T-cell (primary cell): ENCODE measurements at regions not wholly inside any gene's neighbourhood (a gene's known extent, or its start where the extent isn't known, plus 50 kb on each side); places are given as distances from the start of the nearest gene placed in this dataset.

Source experiments
- ATAC-seq, 4 experiments: fragments of 200-7000 bp in 3 of 4; fragments of 150-1000 bp in 1 of 4; cut with Tn5 transposase; replicated peaks in 1 of 4; 1 replicate in 3 of 4; 2 replicates in 1 of 4; pipeline ENCODE4 v1.10.0; 2021; ENCODE audit warnings: moderate library complexity in 3 of 4, mild to moderate bottlenecking in 2 of 4, moderate number of reproducible peaks in 1 of 4
- CTCF ChIA-PET, 2 donors: fragments of 300-600 bp; sonication (Branson Sonifier 250); formaldehyde crosslinking; loops; one replicate each; lab custom pipeline; 2022; ENCODE audit warnings: antibody characterized with exemption in 2 of 2; lab: Charles Lee
- POLR2A ChIA-PET, 2 donors: fragments of 300-600 bp; sonication (Branson Sonifier 250); formaldehyde crosslinking; loops; one replicate each; lab custom pipeline; 2022; ENCODE audit warnings: antibody characterized with exemption in 2 of 2; lab: Charles Lee
- DNase-seq, 35 experiments: peaks; one replicate each; pipeline versions ENCODE4 v3.0.0 to v3.0.0-alpha.2; 2013 to 2023
- H3K27ac ChIP-seq: one replicate; pipeline ENCODE4 v1.5.1; 2013; ENCODE audit warnings: low read length
- H3K27me3 ChIP-seq, 2 experiments: replicated peaks in 1 of 2; 1 replicate in 1 of 2; 2 replicates in 1 of 2; pipeline versions ENCODE4 v1.6.1 to v1.7.0; 2013; ENCODE audit warnings: low read length in 1 of 2, mixed read lengths in 1 of 2; ENCODE audit not compliant: control insufficient read depth in 2 of 2, insufficient read depth in 2 of 2; ENCODE audit errors: extremely low read depth in 1 of 2
- H3K36me3 ChIP-seq, 2 donors: 1 replicate in 1 of 2; 2 replicates in 1 of 2; pipeline versions ENCODE4 v1.6.1 to v1.7.0; 2013; ENCODE audit warnings: low read length in 1 of 2; ENCODE audit not compliant: control insufficient read depth in 2 of 2, insufficient read depth in 1 of 2; ENCODE audit errors: extremely low read depth in 1 of 2
- H3K4me1 ChIP-seq, 2 experiments: 1 replicate in 1 of 2; 2 replicates in 1 of 2; pipeline versions ENCODE4 v1.6.1 to v1.7.0; 2013; ENCODE audit warnings: low read length in 2 of 2, mixed read lengths in 1 of 2; ENCODE audit not compliant: insufficient read depth in 2 of 2, control insufficient read depth in 1 of 2; ENCODE audit errors: extremely low read depth in 1 of 2
- H3K4me3 ChIP-seq, 2 donors: 1 replicate in 1 of 2; 2 replicates in 1 of 2; pipeline versions ENCODE4 v1.5.1 to v1.7.0; 2013; ENCODE audit warnings: mild to moderate bottlenecking in 2 of 2, low read length in 1 of 2, moderate library complexity in 1 of 2; ENCODE audit not compliant: control insufficient read depth in 1 of 2; ENCODE audit errors: extremely low read depth in 1 of 2
- H3K9me3 ChIP-seq: 2 replicates; pipeline ENCODE4 v1.7.0; 2013
- H3K27ac Mint-ChIP-seq, 2 donors: one replicate each; pipeline ENCODE4 v1.8.0; 2020 to 2021; ENCODE audit warnings: mild to moderate bottlenecking in 2 of 2, mixed read lengths in 2 of 2
- H3K27me3 Mint-ChIP-seq, 2 donors: one replicate each; pipeline ENCODE4 v1.8.0; 2021 to 2022; ENCODE audit warnings: mixed read lengths in 2 of 2
- H3K36me3 Mint-ChIP-seq: one replicate; pipeline ENCODE4 v1.8.0; 2021; ENCODE audit warnings: mixed read lengths
- H3K4me1 Mint-ChIP-seq, 3 donors: one replicate each; pipeline ENCODE4 v1.8.0; 2020 to 2022; ENCODE audit warnings: mixed read lengths in 3 of 3, mild to moderate bottlenecking in 1 of 3
- H3K4me3 Mint-ChIP-seq, 3 donors: one replicate each; pipeline ENCODE4 v1.8.0; 2020 to 2022; ENCODE audit warnings: mild to moderate bottlenecking in 3 of 3, mixed read lengths in 3 of 3, moderate library complexity in 3 of 3
- H3K9me3 Mint-ChIP-seq, 3 donors: one replicate each; pipeline ENCODE4 v1.8.0; 2020 to 2022; ENCODE audit warnings: mixed read lengths in 3 of 3
- WGBS: methylation state at CpG from one replicate; pipeline ENCODE4 v1.1.5; 2013; ENCODE audit warnings: missing lambda C conversion rate; ENCODE audit not compliant: insufficient coverage; 5-methylcytosine and 5-hydroxymethylcytosine counted together

GRCh38 chr13:42453091-42453645 is 120.8 kb upstream of the TNFSF11 start:
- POLR2A ChIA-PET: no interaction called here
- ATAC-seq: no peak
- peaks cover 0 to 4% of the 10 kb centered on the region in 2 experiments for H3K27me3 ChIP-seq
- Mint-ChIP-seq H3K4me1 (peaks cover 0 to 8% (median 2%) of the 10 kb centered on the region in 3 donors), H3K36me3 (no peaks in the 10 kb centered on the region), H3K27ac (no peak overlapping the region), H3K27me3 (no peaks in the 10 kb centered on the region), H3K4me3 (no peak overlapping the region), H3K9me3 (peaks cover 0 to 4% (median 0%) of the 10 kb centered on the region in 3 donors)
- CTCF ChIA-PET: no interaction called here
- no peak overlapping the region for H3K27ac ChIP-seq
- DNase-seq: no peak
- H3K36me3 ChIP-seq: no peaks in the 10 kb centered on the region
- no peaks in the 10 kb centered on the region for H3K4me1 ChIP-seq
- WGBS: 95% methylated on average over 10 of the region's 11 CpGs
- no peak overlapping the region for H3K4me3 ChIP-seq
- H3K9me3 ChIP-seq: no peaks in the 10 kb centered on the region

DNA sequence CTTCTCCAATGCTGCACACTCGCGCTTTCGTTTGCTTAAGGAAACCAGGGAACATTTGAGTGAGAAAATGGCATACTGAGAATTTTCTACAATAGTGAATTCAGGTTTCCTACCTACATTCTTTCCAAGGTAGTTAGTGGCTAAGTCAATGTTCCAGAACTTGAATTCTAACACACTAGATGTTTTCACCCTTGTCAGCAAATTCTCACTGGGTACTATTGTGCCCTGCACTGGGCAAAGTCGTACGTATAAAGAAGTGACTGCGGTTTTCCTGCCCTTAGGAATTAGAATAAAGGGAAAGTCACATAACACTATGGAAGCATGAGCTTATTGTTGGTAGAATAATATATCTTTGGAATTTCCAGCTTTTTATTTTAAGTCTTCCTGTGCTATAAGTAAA is 119.2 kb upstream of the TNFSF11 start:
- Mint-ChIP-seq H3K27ac (no peak overlapping the region), H3K27me3 (no peaks in the 10 kb centered on the region), H3K4me3 (no peak overlapping the region), H3K9me3 (peaks cover 0 to 4% (median 0%) of the 10 kb centered on the region in 3 donors), H3K36me3 (no peaks in the 10 kb centered on the region), H3K4me1 (peaks cover 0 to 10% (median 5%) of the 10 kb centered on the region in 3 donors)
- Histone ChIP-seq H3K36me3 (no peaks in the 10 kb centered on the region), H3K4me3 (no peak overlapping the region), H3K4me1 (no peaks in the 10 kb centered on the region), H3K27me3 (peaks cover 0 to 4% of the 10 kb centered on the region in 2 experiments), H3K9me3 (no peaks in the 10 kb centered on the region), H3K27ac (no peak overlapping the region)
- no peak for ATAC-seq
- ChIA-PET POLR2A (no interaction called here), CTCF (interaction anchor here in 1 of 2 donors (0.6 kb wide), 1 partner anchor 24 kb away, joined by 3 read pairs; no protein-coding TSS in a partner anchor)
- DNase-seq: no peak
- WGBS: no CpG with 5 or more reads among the region's 6 CpGs

- WGBS: no CpG with 5 or more reads among the region's 5 CpGs
- no peaks in the 10 kb centered on the region for H3K27me3 Mint-ChIP-seq
- no peak overlapping the region for H3K4me3 Mint-ChIP-seq
- Histone ChIP-seq H3K9me3 (peaks cover 4% of the 10 kb centered on the region), H3K27me3 (peaks cover 0 to 2% of the 10 kb centered on the region in 2 experiments), H3K4me3 (no peak overlapping the region), H3K36me3 (no peaks in the 10 kb centered on the region), H3K4me1 (no peaks in the 10 kb centered on the region), H3K27ac (no peak overlapping the region)
- H3K27ac Mint-ChIP-seq: no peak overlapping the region
- DNase-seq: no peak
- ChIA-PET POLR2A (no interaction called here), CTCF (no interaction called here)
- peaks cover 10% of the 10 kb centered on the region for H3K36me3 Mint-ChIP-seq
- no peak for ATAC-seq
- peaks cover 9 to 19% (median 14%) of the 10 kb centered on the region in 3 donors for H3K9me3 Mint-ChIP-seq
- H3K4me1 Mint-ChIP-seq: peaks cover 0 to 7% (median 5%) of the 10 kb centered on the region in 3 donors
Observed at GRCh38 chr13:42458193-42458592, 115.8 kb upstream of the TNFSF11 start.

DNA sequence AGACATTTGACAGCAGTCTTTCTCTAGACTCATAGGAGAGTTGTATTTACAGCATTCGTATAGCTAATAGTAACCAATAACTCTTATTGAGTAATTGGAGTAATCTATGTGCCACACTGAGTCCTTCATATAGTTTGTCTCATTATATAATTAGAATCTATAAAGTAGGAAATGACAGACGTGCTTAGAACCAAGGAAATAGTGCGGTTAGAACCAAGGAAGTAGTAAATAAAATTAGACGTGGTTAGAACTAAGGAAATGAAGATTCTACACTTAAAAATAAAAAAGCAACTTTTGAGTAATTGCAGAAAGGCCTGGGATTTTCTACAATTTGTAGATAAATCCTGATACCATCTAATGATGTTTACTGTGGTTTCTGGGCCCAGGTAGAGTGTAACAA is 107.8 kb upstream of the TNFSF11 start:
- ATAC-seq: peak; percentile 43 to 64 (median 54)
- H3K4me1 Mint-ChIP-seq: peaks cover 20 to 34% (median 28%) of the 10 kb centered on the region in 3 donors
- H3K9me3 Mint-ChIP-seq: peaks cover 6 to 18% (median 13%) of the 10 kb centered on the region in 3 donors
- CTCF ChIA-PET: interaction anchor here (0.6 kb wide), 2 partner anchors 75 to 140 kb away, joined by 3 to 4 read pairs; no protein-coding TSS in a partner anchor
- H3K36me3 ChIP-seq: no peaks in the 10 kb centered on the region
- peak in 1 of 35 experiments; percentile 5 for DNase-seq
- H3K27ac Mint-ChIP-seq: peak overlapping the region; percentile 40 to 78
- no peak overlapping the region for H3K4me3 ChIP-seq
- H3K27ac ChIP-seq: peak overlapping the region; percentile 33
- peaks cover 0 to 11% of the 10 kb centered on the region in 2 experiments for H3K4me1 ChIP-seq
- peaks cover 19% of the 10 kb centered on the region for H3K36me3 Mint-ChIP-seq
- POLR2A ChIA-PET: no interaction called here
- peaks cover 4% of the 10 kb centered on the region for H3K9me3 ChIP-seq
- no CpG with 5 or more reads among the region's 4 CpGs for WGBS
- no peaks in the 10 kb centered on the region for H3K27me3 ChIP-seq
- H3K4me3 Mint-ChIP-seq: peak overlapping the region in 1 of 3 donors; percentile 61
- no peaks in the 10 kb centered on the region for H3K27me3 Mint-ChIP-seq

GRCh38 chr13:42466609-42467008 is 107.3 kb upstream of the TNFSF11 start:
- H3K27me3 ChIP-seq: no peaks in the 10 kb centered on the region
- peaks cover under 1% of the 10 kb centered on the region for H3K9me3 ChIP-seq
- H3K4me3 Mint-ChIP-seq: peak overlapping the region in 1 of 3 donors; percentile 61
- peaks cover 17% of the 10 kb centered on the region for H3K36me3 Mint-ChIP-seq
- H3K36me3 ChIP-seq: no peaks in the 10 kb centered on the region
- no peaks in the 10 kb centered on the region for H3K27me3 Mint-ChIP-seq
- H3K4me1 Mint-ChIP-seq: peaks cover 20 to 34% (median 28%) of the 10 kb centered on the region in 3 donors
- ChIA-PET CTCF (interaction anchor here in 1 of 2 donors (0.6 kb wide), 1 partner anchor 127 kb away, joined by 3 read pairs; no protein-coding TSS in a partner anchor), POLR2A (no interaction called here)
- ATAC-seq (no peak), DNase-seq (no peak)
- H3K4me3 ChIP-seq: no peak overlapping the region
- peaks cover 4 to 15% (median 10%) of the 10 kb centered on the region in 3 donors for H3K9me3 Mint-ChIP-seq
- H3K4me1 ChIP-seq: peaks cover 0 to 11% of the 10 kb centered on the region in 2 experiments
- no CpG with 5 or more reads among the region's 1 CpG for WGBS
- peak overlapping the region in 1 of 2 donors; percentile 53 for H3K27ac Mint-ChIP-seq
- peak overlapping the region; percentile 21 for H3K27ac ChIP-seq

GRCh38 chr13:42474954-42475353 is 99.0 kb upstream of the TNFSF11 start:
- H3K9me3 ChIP-seq: no peaks in the 10 kb centered on the region
- WGBS: 92% methylated on average over 2 of the region's 5 CpGs
- Mint-ChIP-seq H3K27ac (no peak overlapping the region), H3K36me3 (no peaks in the 10 kb centered on the region), H3K9me3 (no peaks in the 10 kb centered on the region), H3K4me1 (peaks cover 6 to 15% (median 14%) of the 10 kb centered on the region in 3 donors), H3K27me3 (no peaks in the 10 kb centered on the region), H3K4me3 (no peak overlapping the region)
- peak in 1 of 35 experiments; percentile 6 for DNase-seq
- CTCF ChIA-PET: no interaction called here
- no peaks in the 10 kb centered on the region for H3K36me3 ChIP-seq
- no peaks in the 10 kb centered on the region for H3K27me3 ChIP-seq
- POLR2A ChIA-PET: no interaction called here
- H3K4me3 ChIP-seq: no peak overlapping the region
- H3K4me1 ChIP-seq: no peaks in the 10 kb centered on the region
- peak in 2 of 4 experiments; percentile 40 to 44 for ATAC-seq
- no peak overlapping the region for H3K27ac ChIP-seq
